SK-N-SH treated with all-trans-retinoic acid at 6 μM for 48 hours (cell line): ENCODE measurements at regions not wholly inside any gene's neighbourhood (a gene's known extent, or its start where the extent isn't known, plus 50 kb on each side); places are given as distances from the start of the nearest gene placed in this dataset.

Experiments used
- ATAC-seq: fragments of 200-7000 bp; cut with Tn5 transposase; 3 replicates; pipeline ENCODE4 v1.9.1; 2020; ENCODE audit warnings: mild to moderate bottlenecking, moderate library complexity
- ARNTL ChIP-seq: fragments of 450-650 bp; formaldehyde crosslinking; IDR thresholded peaks from 2 replicates; pipeline ENCODE4 v1.5.0; 2020; ENCODE audit warnings: low read depth, mild to moderate bottlenecking, moderate library complexity, borderline replicate concordance
- CSDC2 ChIP-seq: fragments of 250-450 bp; sonication (Bioruptor Pico); IDR thresholded peaks from 2 replicates; pipeline ENCODE4 v1.5.0; 2020; ENCODE audit warnings: mild to moderate bottlenecking, moderate library complexity
- CSRNP3 ChIP-seq: fragments of 250-450 bp; sonication (Bioruptor Pico); IDR thresholded peaks from 2 replicates; pipeline ENCODE4 v1.5.1; 2021; ENCODE audit warnings: mild to moderate bottlenecking, moderate library complexity
- ESRRG ChIP-seq: fragments of 250-450 bp; sonication (Bioruptor Pico); IDR thresholded peaks from 2 replicates; pipeline ENCODE4 v1.6.1; 2021; ENCODE audit warnings: mild to moderate bottlenecking
- GLIS3 ChIP-seq: fragments of 250-450 bp; sonication (Bioruptor Pico); IDR thresholded peaks from 2 replicates; pipeline ENCODE4 v1.5.0; 2020; ENCODE audit warnings: mild to moderate bottlenecking, moderate library complexity
- ISL1 ChIP-seq: fragments of 250-450 bp; sonication (Bioruptor Pico); IDR thresholded peaks from 2 replicates; pipeline ENCODE4 v2.1.2; 2022; ENCODE audit warnings: mild to moderate bottlenecking, moderate library complexity
- OSR1 ChIP-seq: fragments of 250-450 bp; sonication (Bioruptor Pico); IDR thresholded peaks from 2 replicates; pipeline ENCODE4 v1.8.0; 2022; ENCODE audit warnings: moderate library complexity, mild to moderate bottlenecking, inconsistent platforms
- POU6F1 ChIP-seq: fragments of 250-450 bp; sonication (Bioruptor Pico); IDR thresholded peaks from 2 replicates; pipeline ENCODE4 v1.8.0; 2021; ENCODE audit warnings: low read depth, mild to moderate bottlenecking, moderate library complexity, borderline replicate concordance
- PPARA ChIP-seq: fragments of 250-450 bp; sonication (Bioruptor Pico); IDR thresholded peaks from 2 replicates; pipeline ENCODE4 v1.5.0; 2020; ENCODE audit warnings: mild to moderate bottlenecking, borderline replicate concordance
- RARB ChIP-seq: fragments of 250-450 bp; sonication (Bioruptor Pico); IDR thresholded peaks from 2 replicates; pipeline ENCODE4 v1.8.0; 2021; ENCODE audit warnings: mild to moderate bottlenecking, moderate library complexity
- SNAI2 ChIP-seq: fragments of 250-450 bp; sonication (Bioruptor Pico); IDR thresholded peaks from 2 replicates; pipeline ENCODE4 v1.5.0; 2020; ENCODE audit warnings: mild to moderate bottlenecking, moderate library complexity
- TCF4 ChIP-seq: fragments of 250-450 bp; sonication (Bioruptor Pico); IDR thresholded peaks from 2 replicates; pipeline ENCODE4 v1.8.0; 2021; ENCODE audit warnings: mild to moderate bottlenecking, moderate library complexity, borderline replicate concordance
- ZC3H10 ChIP-seq: fragments of 250-450 bp; sonication (Bioruptor Pico); IDR thresholded peaks from 2 replicates; pipeline ENCODE4 v1.5.1; 2021; ENCODE audit warnings: mild to moderate bottlenecking, moderate library complexity
- ZFP3 ChIP-seq: fragments of 250-450 bp; sonication (Bioruptor Pico); IDR thresholded peaks from 2 replicates; pipeline ENCODE4 v1.5.0; 2020; ENCODE audit warnings: mild to moderate bottlenecking, moderate library complexity
- ZFP30 ChIP-seq: fragments of 450-650 bp; formaldehyde crosslinking; IDR thresholded peaks from 2 replicates; pipeline ENCODE4 v1.5.0; 2022; ENCODE audit warnings: mild to moderate bottlenecking, moderate library complexity
- ZNF565 ChIP-seq: fragments of 450-650 bp; formaldehyde crosslinking; conservative IDR thresholded peaks from 2 replicates; pipeline ENCODE4 v1.5.0; 2020; ENCODE audit warnings: low read depth, mild to moderate bottlenecking, moderate library complexity
- ZNF8 ChIP-seq: fragments of 450-650 bp; formaldehyde crosslinking; IDR thresholded peaks from 2 replicates; pipeline ENCODE4 v1.5.0; 2020; ENCODE audit warnings: mild to moderate bottlenecking, moderate library complexity
- TF ChIP-seq, protein P1 (sequence below): fragments of 250-450 bp; sonication (Bioruptor Pico); IDR thresholded peaks from 2 replicates; pipeline ENCODE4 v1.5.0; 2020; ENCODE audit warnings: mild to moderate bottlenecking, moderate library complexity
- TF ChIP-seq, protein P2 (sequence below): fragments of 250-450 bp; sonication (Bioruptor Pico); IDR thresholded peaks from 2 replicates; pipeline ENCODE4 v1.8.0; 2020; ENCODE audit warnings: mild to moderate bottlenecking, moderate library complexity, borderline replicate concordance
- TF ChIP-seq, protein P3 (sequence below): fragments of 250-450 bp; sonication (Bioruptor Pico); IDR thresholded peaks from 2 replicates; pipeline ENCODE4 v1.5.1; 2020; ENCODE audit warnings: low read depth, mild to moderate bottlenecking, moderate library complexity

DNA sequence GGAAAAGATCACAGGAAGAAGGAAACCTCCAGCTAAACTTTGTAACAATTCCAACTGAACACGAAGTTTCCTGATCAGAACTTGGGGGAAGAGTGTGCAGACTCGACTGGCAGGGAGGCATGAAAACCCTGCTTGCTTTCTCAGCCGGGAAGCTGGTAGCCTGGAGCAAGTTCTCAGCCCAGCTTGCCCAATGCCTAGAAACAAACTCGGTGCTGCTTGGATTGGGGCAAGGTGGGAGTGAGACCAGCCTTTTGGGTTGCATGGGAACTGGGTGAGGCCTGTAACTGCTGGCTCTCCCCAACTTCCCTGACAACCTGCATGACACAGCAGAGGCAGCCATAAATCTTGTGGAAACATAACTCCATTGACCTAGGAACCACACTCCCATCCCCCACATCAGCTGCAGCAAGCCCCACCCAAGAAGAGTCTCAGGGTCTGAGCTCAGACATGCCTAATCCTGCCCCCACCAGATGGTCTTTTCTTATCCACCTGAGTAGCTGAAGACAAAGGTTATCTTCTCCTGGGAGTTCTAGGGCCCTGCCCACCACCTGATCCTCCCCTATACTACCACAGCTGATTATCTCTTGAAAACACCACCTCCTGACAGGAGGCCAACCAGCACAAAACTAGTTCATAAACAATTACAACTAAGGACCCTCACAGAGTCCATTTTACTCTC lies 1859.7 kb upstream of the CELF4 start (continued):
- TF ChIP-seq, protein P1, sequence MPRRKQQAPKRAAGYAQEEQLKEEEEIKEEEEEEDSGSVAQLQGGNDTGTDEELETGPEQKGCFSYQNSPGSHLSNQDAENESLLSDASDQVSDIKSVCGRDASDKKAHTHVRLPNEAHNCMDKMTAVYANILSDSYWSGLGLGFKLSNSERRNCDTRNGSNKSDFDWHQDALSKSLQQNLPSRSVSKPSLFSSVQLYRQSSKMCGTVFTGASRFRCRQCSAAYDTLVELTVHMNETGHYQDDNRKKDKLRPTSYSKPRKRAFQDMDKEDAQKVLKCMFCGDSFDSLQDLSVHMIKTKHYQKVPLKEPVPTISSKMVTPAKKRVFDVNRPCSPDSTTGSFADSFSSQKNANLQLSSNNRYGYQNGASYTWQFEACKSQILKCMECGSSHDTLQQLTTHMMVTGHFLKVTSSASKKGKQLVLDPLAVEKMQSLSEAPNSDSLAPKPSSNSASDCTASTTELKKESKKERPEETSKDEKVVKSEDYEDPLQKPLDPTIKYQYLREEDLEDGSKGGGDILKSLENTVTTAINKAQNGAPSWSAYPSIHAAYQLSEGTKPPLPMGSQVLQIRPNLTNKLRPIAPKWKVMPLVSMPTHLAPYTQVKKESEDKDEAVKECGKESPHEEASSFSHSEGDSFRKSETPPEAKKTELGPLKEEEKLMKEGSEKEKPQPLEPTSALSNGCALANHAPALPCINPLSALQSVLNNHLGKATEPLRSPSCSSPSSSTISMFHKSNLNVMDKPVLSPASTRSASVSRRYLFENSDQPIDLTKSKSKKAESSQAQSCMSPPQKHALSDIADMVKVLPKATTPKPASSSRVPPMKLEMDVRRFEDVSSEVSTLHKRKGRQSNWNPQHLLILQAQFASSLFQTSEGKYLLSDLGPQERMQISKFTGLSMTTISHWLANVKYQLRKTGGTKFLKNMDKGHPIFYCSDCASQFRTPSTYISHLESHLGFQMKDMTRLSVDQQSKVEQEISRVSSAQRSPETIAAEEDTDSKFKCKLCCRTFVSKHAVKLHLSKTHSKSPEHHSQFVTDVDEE, result no peak
- TF ChIP-seq, all 23 proteins: peak for 0

- ATAC-seq, result no peak
- TF ChIP-seq ESRRG (CRISPR knock-in tag) (no peak), CSDC2 (CRISPR knock-in tag) (no peak), CSRNP3 (CRISPR knock-in tag) (no peak), ZNF565 (CRISPR knock-in tag) (no peak), OSR1 (no peak), POU6F1 (CRISPR knock-in tag) (no peak), ZFP30 (no peak), GLIS3 (CRISPR knock-in tag) (no peak), PPARA (CRISPR knock-in tag) (no peak), ISL1 (CRISPR knock-in tag) (no peak), SNAI2 (CRISPR knock-in tag) (no peak), TCF4 (CRISPR knock-in tag) (no peak), ZFP3 (no peak), ZNF8 (CRISPR knock-in tag) (no peak), ARNTL (no peak)
- TF ChIP-seq, protein P2, sequence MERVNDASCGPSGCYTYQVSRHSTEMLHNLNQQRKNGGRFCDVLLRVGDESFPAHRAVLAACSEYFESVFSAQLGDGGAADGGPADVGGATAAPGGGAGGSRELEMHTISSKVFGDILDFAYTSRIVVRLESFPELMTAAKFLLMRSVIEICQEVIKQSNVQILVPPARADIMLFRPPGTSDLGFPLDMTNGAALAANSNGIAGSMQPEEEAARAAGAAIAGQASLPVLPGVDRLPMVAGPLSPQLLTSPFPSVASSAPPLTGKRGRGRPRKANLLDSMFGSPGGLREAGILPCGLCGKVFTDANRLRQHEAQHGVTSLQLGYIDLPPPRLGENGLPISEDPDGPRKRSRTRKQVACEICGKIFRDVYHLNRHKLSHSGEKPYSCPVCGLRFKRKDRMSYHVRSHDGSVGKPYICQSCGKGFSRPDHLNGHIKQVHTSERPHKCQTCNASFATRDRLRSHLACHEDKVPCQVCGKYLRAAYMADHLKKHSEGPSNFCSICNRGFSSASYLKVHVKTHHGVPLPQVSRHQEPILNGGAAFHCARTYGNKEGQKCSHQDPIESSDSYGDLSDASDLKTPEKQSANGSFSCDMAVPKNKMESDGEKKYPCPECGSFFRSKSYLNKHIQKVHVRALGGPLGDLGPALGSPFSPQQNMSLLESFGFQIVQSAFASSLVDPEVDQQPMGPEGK, result no peak
- TF ChIP-seq, protein P1, result no peak
- TF ChIP-seq, protein P3, sequence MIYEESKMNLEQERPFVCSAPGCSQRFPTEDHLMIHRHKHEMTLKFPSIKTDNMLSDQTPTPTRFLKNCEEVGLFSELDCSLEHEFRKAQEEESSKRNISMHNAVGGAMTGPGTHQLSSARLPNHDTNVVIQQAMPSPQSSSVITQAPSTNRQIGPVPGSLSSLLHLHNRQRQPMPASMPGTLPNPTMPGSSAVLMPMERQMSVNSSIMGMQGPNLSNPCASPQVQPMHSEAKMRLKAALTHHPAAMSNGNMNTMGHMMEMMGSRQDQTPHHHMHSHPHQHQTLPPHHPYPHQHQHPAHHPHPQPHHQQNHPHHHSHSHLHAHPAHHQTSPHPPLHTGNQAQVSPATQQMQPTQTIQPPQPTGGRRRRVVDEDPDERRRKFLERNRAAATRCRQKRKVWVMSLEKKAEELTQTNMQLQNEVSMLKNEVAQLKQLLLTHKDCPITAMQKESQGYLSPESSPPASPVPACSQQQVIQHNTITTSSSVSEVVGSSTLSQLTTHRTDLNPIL (CRISPR knock-in tag), result no peak
These were observed 1858.7 kb upstream of the CELF4 start for GRCh38 chr18:39424261-39424660.

DNA sequence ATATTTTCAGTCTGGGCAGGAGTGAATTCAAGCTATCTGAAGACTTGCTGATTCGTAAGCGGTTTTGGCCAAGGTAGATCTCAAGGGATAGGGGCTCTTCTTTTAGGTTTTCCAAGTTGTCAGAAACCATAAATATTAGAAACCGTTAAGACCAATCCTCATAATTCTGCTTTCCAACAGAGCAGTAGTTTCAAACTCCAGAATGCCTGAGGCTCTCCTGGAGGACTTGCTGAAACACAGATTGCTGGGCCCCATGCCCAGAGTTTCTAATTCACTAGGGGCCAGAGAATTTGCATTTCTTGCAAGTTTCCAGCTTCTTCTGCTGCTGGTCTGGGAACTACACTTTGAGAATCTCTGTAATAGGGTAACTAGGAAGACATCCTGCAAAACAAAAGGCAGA lies 1855.7 kb upstream of the CELF4 start:
- no peak for ATAC-seq
- TF ChIP-seq, protein P2, result no peak
- TF ChIP-seq SNAI2 (CRISPR knock-in tag) (no peak), CSRNP3 (CRISPR knock-in tag) (no peak), CSDC2 (CRISPR knock-in tag) (no peak), RARB (no peak), ZFP3 (no peak), PPARA (CRISPR knock-in tag) (no peak), ZNF8 (CRISPR knock-in tag) (no peak), ZC3H10 (CRISPR knock-in tag) (no peak), OSR1 (no peak)
- TF ChIP-seq, protein P3 (CRISPR knock-in tag), result no peak
